Middle frontal gyrus (tissue), 1 donor: ENCODE measurements at regions not wholly inside any gene's neighbourhood (a gene's known extent, or its start where the extent isn't known, plus 50 kb on each side); places are given as distances from the start of the nearest gene placed in this dataset.

ENCODE experiments used
- DNase-seq: peaks from one replicate; pipeline ENCODE4 v3.0.0-alpha.2; 2015; ENCODE audit warnings: low spot score; ENCODE audit errors: extremely low spot score

DNA sequence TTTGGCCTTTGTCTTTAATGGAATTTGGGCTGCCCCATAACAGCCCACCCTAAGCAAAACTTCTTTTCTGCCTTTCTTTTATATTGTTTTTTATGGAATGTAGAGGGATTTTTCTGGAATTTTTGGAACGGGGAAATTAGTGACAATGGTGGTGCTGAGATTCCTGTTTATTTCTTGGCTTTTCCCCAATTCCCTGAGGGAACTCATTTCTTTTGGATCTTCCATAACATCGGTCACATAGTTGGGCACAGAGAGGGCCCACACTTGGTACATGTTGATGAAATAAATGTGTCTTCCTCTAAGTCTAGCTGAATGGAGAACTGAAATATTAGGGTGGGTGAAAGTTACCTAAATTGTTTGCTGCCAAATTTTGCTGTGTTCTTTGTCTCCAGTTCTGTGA, 191.6 kb upstream of the TNP1 start:
- DNase-seq = no peak

DNA sequence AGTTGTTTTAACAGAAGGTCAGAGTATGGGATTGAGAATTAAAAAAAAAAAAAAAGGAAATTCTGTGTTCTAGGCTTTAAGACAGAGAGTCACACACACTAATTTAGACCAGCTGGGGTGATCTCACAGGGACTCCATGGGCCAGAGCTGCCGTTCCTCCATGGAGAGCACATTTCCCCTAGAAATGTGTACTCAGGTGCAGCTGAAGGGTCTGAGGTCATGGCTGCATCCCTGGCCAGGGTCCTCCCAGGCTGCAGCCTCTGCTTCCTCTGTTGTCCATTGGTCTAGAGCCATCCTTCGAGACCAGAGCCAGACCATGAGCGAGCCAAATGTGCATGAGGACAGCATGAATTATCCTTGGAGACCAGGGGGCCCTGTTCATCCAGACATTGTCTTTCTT, 190.1 kb upstream of the TNP1 start:
- no peak for DNase-seq

DNA sequence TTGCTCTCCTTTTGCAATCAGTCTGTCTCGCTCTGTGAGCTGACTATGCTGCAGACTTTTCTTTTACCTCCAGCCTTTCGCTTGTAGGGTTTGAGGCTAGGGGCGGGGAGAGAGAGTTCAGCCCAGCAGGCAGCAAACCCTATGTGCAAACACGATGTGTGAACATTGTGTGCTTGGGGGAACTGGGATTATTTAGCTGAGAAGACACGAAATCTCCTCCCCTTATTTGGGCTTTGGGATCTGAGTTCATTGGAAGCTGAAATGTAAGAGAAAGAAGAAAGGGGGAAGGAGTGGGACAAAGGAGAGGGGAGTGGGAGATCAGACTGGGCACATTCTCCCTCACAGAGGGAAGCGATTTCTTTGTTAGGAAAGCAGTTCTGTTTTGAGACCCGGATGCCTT, 189.6 kb upstream of the TNP1 start:
- no peak for DNase-seq

DNA sequence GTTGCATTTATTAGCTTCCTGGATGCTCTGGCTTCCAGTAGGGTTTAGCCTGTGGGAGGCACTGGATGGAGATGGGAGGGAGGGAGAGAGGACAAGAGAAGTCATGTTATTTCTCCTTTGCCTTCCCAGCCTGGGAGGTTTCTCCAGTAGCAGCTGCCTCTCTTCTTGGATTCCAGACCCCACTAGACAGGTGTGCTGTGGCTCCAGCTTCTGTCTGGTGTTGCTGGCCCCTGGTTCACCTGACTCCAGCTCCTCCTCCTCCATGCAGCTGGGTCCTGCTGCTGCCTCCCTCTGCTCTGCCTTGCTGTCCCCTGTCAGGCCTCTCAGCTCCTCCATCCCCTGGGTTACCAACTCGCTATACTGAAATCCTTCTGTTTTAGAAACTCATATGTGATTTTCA, 188.9 kb upstream of the TNP1 start:
- DNase-seq = no peak

DNA sequence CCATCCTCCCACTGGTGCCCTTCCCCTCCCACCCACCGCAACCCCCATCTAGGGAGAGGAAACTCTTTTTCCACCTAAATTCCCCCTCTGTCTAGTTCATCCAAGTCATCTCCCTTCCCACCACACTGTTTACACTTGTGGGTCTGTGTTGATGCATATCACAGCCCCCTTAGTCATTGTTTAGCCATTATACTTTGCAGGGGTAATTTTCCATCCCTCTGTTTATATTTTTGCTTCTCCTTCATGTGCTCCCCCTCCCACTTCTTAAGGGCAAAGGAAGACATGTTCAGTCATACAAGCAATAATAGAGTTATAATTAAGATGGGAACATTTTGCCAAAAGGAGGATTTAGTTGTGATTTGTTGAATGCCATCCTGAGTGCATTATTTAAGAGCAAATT, 187.8 kb upstream of the TNP1 start:
- no peak for DNase-seq

DNA sequence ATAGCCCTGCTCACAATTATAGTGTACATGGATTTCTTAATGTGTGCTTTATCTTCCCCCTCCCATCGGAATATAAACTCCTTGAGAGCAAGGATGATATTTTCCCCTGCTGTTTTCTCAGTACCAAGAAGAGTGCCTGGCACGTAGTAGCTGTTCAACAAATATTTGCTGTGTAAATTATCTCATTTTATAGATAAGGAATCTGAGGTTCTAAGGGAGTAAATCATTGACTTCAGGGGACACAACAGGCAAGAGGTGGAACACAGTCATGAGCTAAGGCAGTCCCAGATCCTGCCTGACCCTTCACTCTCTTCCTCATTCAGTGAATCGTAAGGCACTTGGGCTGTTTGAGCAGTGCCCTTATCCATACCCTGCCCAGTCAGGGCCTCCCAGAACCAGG, 187.3 kb upstream of the TNP1 start:
- DNase-seq = no peak

DNA sequence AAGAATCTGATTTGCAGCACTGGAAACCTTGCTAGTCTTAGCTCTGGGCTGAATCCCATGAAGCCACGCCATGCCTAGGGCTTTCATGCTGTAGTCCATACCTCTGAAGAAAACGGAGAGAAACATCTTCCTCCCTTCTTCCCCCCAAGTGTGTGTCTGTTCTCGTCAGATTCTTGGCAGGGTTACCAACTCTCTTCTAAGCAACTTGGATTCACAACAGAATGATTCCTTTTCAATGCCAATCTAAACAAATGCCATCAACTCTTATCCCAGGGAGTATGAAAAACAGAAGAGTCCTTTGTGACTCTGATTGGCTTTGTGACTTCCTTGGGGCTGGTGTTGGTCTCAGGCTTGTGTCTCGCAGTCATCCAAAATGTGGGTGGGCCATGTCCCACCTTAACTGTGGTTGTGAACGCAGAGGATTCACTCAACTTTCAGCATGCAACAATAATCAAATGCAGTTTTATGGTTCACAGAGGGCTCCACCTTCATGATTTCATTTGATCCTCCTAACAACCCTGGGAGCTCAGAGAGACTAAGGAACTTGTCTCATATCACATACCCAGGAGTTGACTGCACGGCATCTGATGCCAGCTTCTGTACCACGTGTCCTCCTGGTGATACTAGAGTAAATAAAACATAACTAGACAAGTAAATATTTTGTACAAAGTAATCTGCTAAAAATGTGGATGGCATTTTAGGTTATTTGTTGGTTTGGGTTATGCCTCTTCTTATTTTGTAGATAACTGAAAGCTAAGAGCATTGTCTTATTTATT, 186.0 kb upstream of the TNP1 start:
- DNase-seq = no peak

DNA sequence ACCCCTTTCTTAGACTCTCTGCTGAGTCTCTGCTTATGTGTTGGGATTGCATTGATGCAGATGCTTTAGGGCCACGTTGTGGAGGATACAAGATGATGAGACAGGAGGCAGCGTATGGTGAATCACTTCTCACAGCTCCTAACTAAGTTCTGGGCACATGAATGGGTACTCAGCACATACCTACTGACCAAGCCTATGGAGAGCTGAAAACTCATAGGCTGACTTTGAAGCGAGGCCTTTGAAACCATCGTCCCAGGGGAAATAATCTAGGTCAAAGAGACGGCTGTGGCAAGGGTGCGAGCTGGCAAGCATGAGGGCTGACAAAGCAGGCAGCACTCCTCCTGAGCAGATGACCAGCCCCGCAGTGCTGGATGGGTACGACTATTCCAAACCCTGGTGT, 180.2 kb upstream of the TNP1 start:
- DNase-seq = no peak

DNA sequence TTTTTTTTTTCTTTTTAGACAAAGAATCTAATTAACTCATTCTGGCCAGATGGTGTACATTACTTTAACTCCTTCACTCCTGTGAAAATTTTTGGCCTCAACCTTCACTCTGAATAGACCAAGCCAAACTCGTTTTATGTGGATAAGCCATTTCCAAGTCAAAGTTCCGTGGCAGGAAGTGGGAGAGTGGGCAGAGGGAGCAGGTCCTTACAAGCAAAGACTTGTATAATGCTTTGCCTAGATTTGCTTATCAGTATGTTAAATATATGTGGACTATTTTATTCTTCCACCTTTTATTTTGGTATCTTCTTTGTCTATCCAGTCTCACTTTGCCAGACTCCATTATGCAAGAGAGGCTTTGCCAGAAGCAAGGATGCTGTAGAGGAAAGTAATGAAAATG, 178.1 kb upstream of the TNP1 start:
- no peak for DNase-seq

DNA sequence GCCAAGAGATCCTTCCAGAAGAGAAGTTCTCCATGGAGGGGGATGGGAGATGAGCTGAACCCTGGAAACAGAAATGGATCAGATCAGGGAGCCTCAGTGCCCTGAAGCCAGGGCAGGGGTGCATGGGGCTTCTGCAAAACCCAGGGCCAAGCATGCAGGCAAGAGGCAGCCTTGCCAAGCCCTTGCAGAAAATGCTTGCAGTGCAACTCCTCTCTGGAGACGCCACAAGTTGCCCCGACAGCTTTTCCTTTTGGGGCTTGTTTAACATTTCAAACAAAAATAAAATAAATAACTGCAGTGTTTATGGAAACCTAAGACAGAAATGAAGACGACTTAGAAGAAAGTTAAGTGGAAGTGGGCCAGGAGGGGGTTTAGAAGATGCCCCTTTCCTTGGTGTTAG, 177.5 kb upstream of the TNP1 start:
- DNase-seq = no peak

DNA sequence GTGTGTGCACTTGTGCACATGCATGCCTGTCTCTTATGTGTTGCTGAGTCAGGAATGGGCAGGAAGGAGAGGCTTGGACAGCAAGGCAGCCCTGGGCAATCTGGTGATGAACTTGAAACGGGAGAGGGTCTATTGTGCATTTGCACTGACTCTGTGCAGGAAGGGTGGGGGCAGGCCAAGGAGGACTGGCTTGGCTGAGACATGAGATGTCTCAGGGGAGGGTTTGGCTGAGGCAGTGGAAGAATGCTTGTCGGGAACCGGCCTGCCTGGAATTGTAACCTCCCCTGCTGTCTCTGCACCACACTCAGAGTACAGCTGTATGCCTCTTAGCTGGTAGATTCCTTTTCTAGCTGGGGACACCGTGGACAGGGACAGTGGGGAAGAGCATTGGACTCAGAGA, 176.1 kb upstream of the TNP1 start:
- DNase-seq = no peak

DNA sequence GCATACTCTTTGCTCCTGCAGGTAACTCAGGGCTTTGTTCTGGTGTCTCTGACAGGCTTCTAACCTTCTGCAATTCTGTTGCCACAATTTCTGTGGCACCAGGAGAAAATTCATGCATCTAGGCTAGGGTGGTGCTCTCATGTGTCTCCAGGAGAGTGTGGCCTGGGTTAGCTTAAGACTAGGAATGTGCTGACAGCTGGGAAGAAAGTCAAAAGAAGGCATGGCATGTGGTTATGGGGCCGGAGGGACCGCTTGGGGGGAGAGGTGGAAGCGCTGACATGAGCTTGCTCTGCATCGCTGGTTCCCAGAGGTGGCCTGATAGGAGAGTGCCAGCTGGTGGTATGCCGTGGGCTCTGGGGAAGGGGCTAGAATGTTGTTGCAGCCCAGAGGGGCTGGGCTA, 173.3 kb upstream of the TNP1 start:
- no peak for DNase-seq

DNA sequence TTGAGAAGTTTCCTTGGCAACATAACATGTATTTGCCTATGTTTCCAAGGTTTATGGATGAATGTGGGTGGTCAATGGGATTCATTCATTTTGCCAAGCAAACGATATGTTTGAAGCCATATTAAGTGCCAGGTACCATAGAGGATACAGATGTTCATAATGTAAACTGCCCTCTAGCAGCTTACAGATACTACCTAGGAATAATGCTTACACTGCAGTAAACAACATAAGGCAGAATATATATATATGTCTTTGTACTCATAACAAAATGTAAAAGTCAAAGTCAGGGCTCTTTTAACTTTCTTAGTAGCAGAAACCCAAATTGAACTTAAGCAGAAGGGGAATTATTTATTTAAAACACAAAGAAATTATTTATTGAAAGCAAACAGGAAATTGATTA, 171.6 kb upstream of the TNP1 start:
- no peak for DNase-seq

DNA sequence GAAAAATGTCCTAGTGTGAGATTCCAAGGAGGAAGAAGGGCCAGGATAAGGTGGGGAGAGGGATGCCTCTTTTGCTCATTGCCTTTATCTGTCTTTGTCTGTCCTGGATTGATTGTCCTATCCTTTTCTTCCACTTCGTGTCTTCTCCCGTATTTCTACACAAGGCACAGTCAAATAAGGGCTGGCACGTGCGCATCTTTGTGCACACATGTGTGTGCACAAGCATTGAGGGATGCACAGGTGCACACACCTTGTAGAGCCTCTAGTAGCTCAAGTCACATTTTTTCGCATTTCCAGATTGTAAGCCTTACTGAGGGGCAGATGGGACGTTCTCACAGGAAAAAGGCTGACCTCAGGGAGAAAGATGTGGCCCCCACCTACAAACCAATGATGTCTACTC, 170.2 kb upstream of the TNP1 start:
- DNase-seq = no peak

DNA sequence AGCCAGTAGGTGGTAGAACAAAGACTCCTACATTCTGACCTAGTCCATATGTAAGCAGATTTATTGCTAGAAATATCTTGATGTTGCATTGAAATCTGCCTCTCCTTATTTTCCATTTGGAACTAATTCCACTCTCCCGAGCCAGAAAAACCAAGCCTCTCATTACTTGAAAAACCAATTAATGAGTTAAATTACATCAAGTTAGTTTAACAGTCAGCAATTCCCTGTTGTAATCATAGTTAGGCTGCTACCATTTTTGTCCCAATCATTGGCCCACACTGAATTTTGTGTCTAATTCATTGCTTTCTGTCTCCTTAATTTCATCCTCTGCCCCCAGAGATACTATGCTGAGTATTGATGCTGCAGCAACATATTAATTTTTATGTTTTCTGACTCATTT, 168.3 kb upstream of the TNP1 start:
- DNase-seq = no peak

DNA sequence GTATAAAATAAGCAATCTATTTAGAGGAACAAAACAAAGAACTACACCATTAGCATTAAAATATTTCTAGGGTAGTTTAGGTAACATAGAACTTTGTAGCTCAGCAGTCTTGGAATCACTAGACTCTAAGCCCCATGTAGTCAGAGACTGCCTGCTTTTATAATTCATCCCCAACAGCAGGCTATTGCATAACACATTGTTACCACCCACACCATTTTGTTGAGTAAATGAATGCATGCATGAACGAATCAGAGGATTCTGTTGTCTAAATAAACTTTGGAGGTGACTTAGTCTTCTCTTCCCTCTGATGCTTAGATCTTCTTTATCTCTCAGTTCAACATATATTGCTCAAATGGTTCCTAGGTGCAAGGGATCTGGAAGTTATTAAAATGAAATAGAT, 167.6 kb upstream of the TNP1 start:
- DNase-seq = no peak

DNA sequence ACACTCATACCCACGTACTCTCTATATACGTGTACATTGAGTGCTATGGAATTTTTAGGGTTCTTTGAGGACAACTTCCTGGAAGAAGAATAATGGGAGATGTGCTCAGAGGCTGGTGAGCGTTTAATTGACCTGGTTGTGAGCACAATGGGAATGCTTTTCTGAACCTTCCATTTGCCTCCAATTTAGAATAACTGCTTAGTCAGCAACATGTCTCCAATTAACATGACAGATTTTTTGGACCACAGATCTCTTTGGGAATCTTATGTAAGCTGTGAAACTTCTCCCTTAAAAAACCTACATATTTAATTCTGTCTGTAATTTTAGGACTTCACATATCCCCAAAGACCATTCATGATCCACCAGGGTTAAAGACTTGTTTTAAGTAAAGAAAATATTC, 166.7 kb upstream of the TNP1 start:
- DNase-seq = no peak

DNA sequence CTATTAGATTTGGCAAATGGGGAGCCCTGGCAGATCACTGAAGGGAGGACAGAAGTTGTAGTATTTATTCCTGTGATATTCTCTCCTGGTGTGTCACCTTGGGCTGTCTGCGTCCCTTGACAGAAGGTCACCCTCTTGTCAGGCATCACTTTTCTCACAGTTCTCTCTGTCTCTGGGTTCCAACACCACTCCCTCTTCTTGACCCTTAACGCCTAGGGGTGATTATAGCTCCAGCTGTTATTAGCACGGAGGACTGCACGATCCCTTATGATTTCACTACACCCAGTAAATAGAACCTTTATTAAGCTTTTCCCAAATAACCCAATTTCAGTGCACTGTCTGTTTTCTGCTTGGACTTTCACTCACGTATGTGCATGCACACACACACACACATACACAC, 166.3 kb upstream of the TNP1 start:
- DNase-seq = no peak

DNA sequence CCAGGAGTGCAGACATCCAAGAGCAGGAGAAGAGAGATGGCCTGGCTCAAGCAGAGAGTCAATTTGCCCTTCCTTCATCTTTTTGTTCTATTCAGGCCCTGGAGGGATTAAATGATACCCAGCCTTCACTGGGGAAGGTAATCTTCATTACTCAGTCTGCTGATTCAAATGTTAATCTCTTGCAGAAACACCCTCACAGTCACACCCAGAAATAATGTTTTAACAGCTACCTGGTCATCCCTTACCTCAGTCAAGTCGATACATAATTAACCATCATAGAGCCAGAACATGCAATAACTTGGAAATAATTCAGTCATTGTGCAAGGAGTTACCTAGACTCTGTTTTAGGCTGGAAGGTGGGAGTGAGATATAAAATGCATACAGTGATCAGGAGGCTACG, 163.7 kb upstream of the TNP1 start:
- DNase-seq = no peak

DNA sequence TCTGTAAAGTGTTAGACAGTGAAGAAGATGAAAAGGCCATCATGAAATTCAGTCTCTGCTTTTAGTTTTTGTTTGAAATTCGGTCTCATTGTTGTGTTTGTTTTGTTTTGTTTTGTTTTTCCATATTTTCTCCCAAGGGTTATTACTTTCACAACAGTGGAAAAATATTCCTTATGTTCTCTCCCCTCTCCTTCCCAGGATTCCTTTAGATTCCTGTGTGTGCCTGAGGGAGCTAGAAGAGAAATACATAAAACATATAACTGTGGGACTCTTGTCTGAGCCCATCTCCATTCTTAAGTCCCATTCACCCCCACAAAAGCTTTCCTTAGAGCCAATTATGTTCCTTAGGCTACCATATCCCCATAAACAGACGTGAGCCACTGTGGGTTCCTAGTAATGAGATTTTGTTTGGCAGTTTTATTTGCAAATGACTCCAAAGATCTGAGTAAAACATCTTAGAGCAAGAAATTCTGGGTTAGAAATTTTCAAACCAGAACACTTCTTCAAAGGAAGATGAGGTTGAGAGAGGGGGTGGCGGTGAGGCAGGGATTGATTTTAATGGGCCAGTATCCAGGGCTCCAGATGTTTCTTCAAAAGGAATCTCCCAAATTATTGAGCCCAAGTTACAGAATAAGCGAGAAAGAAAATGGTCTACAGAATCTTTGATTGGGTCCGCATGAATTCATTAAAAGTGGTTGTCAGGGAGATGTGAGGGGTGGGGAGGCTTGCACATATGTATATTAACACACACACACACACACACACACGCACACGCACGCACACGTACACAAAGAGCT, 157.8 kb upstream of the TNP1 start:
- DNase-seq = no peak

DNA sequence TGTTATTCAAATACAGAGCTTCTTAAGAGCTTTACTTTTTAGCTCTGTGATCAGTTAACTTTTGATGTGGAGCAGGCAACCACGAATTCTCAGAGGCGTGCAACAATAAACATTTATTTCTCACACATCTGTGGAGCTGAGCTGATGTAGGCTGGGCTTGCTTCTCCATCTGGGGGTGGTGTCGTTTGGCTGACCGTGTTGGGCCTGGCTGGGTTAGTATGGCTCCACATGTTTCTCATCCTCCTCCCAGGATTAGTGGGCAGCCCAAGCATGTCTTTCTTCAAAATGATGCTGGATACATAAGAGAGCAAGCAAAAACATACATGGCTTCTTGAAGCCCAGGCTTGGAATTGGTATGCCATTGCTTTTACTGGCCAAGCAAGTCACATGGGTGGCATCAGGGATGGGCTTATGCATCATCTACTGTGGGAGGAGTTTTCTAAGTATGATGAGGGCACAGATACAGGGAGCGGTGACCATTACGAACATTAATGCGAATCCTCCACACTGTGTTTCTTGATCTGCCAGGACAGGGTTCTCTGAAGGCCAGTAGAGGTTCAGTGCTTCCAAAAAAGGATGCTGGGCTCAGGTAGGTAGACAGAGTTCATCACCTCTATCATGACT, 157.0 kb upstream of the TNP1 start:
- no peak for DNase-seq

DNA sequence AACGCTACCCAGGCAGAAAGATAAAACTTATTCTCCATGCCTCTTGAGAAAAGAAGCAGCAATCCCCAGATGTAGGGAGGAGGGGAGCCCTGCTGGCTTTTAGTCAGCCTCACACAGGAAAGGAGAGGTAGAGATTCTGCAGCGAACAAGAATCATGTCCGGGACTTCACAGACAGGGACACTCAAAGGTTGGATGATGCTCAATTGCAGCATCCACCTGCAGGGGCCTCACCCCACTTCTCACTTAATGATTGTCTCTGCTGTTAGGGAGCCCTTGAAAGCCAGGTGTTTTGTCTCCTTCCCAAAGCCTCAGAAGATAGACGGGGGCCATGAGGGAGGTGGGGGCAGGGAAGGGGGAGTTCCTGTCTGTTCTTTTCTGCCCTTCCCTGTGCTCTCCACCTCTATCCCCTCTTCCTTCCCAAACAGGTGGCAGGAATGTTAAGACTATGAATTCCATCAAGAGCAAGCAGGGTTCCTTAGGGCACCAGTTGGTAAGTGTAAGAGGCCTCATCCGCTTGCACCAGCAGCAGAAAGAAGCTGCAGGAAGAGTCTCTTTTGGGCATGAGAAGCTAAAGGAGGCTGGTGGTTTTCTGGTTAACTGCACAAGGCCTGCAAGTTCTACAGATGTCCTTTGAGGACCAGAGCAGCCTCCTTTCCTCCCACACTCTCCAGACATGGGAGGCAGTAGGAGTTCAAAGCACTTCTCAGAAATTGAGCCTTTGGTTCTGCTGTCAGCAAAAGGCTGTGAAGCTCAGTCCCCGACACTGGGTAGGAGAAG, 154.7 kb upstream of the TNP1 start:
- no peak for DNase-seq
